ENCODE measurements at regions not wholly inside any gene's neighbourhood (a gene's known extent, or its start where the extent isn't known, plus 50 kb on each side); places are given as distances from the start of the nearest gene placed in this dataset.

DNA sequence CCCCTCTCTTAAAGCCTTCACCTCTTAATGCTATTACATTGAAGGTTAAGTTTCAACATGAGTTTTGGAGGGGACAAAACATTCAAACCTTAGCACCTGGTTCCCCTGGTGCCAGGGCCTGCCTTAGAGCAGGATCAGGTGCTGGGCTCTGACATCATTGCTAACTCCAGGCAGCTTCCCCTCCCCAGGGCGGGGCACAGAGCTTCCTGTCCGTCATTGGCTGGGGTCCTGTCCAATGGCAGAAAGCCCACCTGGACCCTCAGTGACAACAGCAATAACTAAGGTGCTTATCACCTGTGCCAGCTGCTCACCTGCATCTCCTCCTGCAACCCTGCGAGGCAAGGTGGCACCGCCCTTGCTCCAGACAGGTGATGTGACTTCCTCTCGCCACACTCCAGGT, 177.4 kb downstream of the NSG2 start:
- TF ChIP-seq, protein P1, sequence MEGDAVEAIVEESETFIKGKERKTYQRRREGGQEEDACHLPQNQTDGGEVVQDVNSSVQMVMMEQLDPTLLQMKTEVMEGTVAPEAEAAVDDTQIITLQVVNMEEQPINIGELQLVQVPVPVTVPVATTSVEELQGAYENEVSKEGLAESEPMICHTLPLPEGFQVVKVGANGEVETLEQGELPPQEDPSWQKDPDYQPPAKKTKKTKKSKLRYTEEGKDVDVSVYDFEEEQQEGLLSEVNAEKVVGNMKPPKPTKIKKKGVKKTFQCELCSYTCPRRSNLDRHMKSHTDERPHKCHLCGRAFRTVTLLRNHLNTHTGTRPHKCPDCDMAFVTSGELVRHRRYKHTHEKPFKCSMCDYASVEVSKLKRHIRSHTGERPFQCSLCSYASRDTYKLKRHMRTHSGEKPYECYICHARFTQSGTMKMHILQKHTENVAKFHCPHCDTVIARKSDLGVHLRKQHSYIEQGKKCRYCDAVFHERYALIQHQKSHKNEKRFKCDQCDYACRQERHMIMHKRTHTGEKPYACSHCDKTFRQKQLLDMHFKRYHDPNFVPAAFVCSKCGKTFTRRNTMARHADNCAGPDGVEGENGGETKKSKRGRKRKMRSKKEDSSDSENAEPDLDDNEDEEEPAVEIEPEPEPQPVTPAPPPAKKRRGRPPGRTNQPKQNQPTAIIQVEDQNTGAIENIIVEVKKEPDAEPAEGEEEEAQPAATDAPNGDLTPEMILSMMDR (conservative IDR thresholded peaks at IDR 0.05 in 1 of 2, IDR thresholded peaks at IDR 0.05 in 1 of 2; ENCODE audit: low read depth in 1 of 2, low read length in 2 of 2): no peak
- TF ChIP-seq EZH2 (IDR thresholded peaks at IDR 0.05; ENCODE audit: low read length, missing control alignments): no peak
